PC-9 (cell line): ENCODE measurements at regions not wholly inside any gene's neighbourhood (a gene's known extent, or its start where the extent isn't known, plus 50 kb on each side); places are given as distances from the start of the nearest gene placed in this dataset.
"Not testable (repeated sequence)": the region's sequence is repeated elsewhere in the genome, so short reads cannot be mapped to it uniquely, and the experiment has no call there.

Experiments
- BruUV-seq: library from RNA; stranded (reverse); fragments of 400-500 nt; replicated peaks from 2 replicates; lab custom pipeline; 2021; lab: Mats Ljungman, UMichigan
- CTCF ChIA-PET: fragments of 300-600 bp; sonication (Branson Sonifier 250); formaldehyde crosslinking; loops from one replicate; lab custom pipeline; 2022; ENCODE audit warnings: antibody characterized with exemption; lab: Charles Lee
- POLR2A ChIA-PET: fragments of 300-600 bp; sonication (Branson Sonifier 250); formaldehyde crosslinking; loops from one replicate; lab custom pipeline; 2022; ENCODE audit warnings: antibody characterized with exemption; ENCODE audit not compliant: unreplicated experiment; lab: Charles Lee
- DNase-seq, 2 experiments: peaks; one replicate each; pipeline versions ENCODE4 v3.0.0 to v3.0.0-alpha.2; 2015 to 2022; ENCODE audit warnings: mixed read lengths in 1 of 2
- H2AFZ ChIP-seq: fragments of 200-600 bp; sonication (generic); 2 replicates; pipeline ENCODE4 v1.8.1; 2017; ENCODE audit warnings: antibody characterized with exemption
- H3F3A ChIP-seq: fragments of 200-600 bp; sonication (generic); 2 replicates; pipeline ENCODE4 v1.8.1; 2017; ENCODE audit warnings: antibody characterized with exemption, mild to moderate bottlenecking, low read depth; ENCODE audit not compliant: insufficient read depth
- H3K27ac ChIP-seq: fragments of 200-600 bp; sonication (generic); 2 replicates; pipeline ENCODE4 v1.6.1; 2016; ENCODE audit warnings: mixed run types
- H3K27me3 ChIP-seq: fragments of 200-600 bp; sonication (generic); 2 replicates; pipeline ENCODE4 v1.6.1; 2016; ENCODE audit warnings: low read depth, mixed run types; ENCODE audit not compliant: insufficient read depth
- H3K36me3 ChIP-seq: fragments of 200-600 bp; sonication (generic); 2 replicates; pipeline ENCODE4 v1.6.1; 2016; ENCODE audit warnings: low read depth, mixed run types
- H3K4me1 ChIP-seq: fragments of 200-600 bp; sonication (generic); replicated peaks from 2 replicates; pipeline ENCODE4 v1.6.1; 2016; ENCODE audit warnings: mixed run types; ENCODE audit not compliant: insufficient read depth
- H3K4me2 ChIP-seq: fragments of 200-600 bp; sonication (generic); 2 replicates; pipeline ENCODE4 v1.6.1; 2017; ENCODE audit warnings: mixed run types
- H3K4me3 ChIP-seq: fragments of 200-600 bp; sonication (generic); 2 replicates; pipeline ENCODE4 v1.6.1; 2016; ENCODE audit warnings: mixed run types
- H3K79me2 ChIP-seq: fragments of 200-600 bp; sonication (generic); 2 replicates; pipeline ENCODE4 v1.6.1; 2017; ENCODE audit warnings: low read depth, mixed run types
- H3K9me2 ChIP-seq: fragments of 200-600 bp; sonication (generic); 2 replicates; pipeline ENCODE4 v1.8.1; 2017; ENCODE audit warnings: mild to moderate bottlenecking; ENCODE audit not compliant: insufficient read depth
- H3K9me3 ChIP-seq: fragments of 200-600 bp; sonication (generic); 2 replicates; pipeline ENCODE4 v1.8.1; 2016; ENCODE audit warnings: low read depth; ENCODE audit not compliant: insufficient read depth
- H4K20me1 ChIP-seq: fragments of 200-600 bp; sonication (generic); 2 replicates; pipeline ENCODE4 v1.8.1; 2017; ENCODE audit not compliant: insufficient read depth
- EZH2 ChIP-seq: fragments of 200-600 bp; sonication (generic); IDR thresholded peaks from 2 replicates; pipeline ENCODE4 v1.8.0; 2017; ENCODE audit warnings: antibody characterized with exemption, low read depth
- intact Hi-C: fragments of 100-400 bp; cut with micrococcal nuclease; formaldehyde crosslinking; loops from one replicate; pipeline ENCODE4 v1.10.0; 2022; ENCODE audit not compliant: unreplicated experiment
- TF ChIP-seq, protein P1 (sequence below): fragments of 200-600 bp; sonication (generic); conservative IDR thresholded peaks from 2 replicates; pipeline ENCODE4 v1.6.1; 2017; ENCODE audit warnings: mixed run types, antibody characterized with exemption, mild to moderate bottlenecking, moderate library complexity

DNA sequence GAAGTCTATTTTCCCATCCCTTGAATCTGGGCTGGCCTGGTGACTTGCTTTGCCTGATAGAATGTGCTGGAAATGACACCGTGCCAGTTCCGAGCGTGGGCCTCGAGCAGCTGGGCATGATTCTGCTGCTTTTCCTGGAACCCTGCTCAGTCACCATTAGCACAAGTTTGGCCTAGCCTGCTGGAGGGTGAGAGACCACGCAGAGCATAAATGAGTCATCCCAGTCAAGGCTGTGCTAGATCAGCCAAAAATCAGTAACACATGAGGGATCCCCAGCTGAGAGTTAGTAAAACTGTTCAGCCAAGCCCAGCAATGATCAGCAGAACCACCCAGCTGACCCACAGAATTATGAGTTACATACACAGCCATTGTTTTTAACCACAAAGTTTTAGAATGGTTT, 74.8 kb upstream of the TOP1 start:
- Histone ChIP-seq H3K4me2 (no peak overlapping the region), H4K20me1 (no peaks in the 10 kb centered on the region), H3F3A (no peaks in the 10 kb centered on the region), H3K27me3 (peaks cover 55% of the 10 kb centered on the region), H3K9me3 (peaks cover 6% of the 10 kb centered on the region; the same call in 1 of the 2 replicates), H3K4me3 (no peak overlapping the region), H3K79me2 (no peaks in the 10 kb centered on the region), H2AFZ (no peak overlapping the region), H3K27ac (no peak overlapping the region), H3K4me1 (peaks cover 3% of the 10 kb centered on the region), H3K36me3 (no peaks in the 10 kb centered on the region), H3K9me2 (no peaks in the 10 kb centered on the region)
- peak in 1 of 2 experiments; percentile 28 for DNase-seq
- intact Hi-C loops, result no loop called here
- TF ChIP-seq EZH2, result no peak
- TF ChIP-seq, protein P1, sequence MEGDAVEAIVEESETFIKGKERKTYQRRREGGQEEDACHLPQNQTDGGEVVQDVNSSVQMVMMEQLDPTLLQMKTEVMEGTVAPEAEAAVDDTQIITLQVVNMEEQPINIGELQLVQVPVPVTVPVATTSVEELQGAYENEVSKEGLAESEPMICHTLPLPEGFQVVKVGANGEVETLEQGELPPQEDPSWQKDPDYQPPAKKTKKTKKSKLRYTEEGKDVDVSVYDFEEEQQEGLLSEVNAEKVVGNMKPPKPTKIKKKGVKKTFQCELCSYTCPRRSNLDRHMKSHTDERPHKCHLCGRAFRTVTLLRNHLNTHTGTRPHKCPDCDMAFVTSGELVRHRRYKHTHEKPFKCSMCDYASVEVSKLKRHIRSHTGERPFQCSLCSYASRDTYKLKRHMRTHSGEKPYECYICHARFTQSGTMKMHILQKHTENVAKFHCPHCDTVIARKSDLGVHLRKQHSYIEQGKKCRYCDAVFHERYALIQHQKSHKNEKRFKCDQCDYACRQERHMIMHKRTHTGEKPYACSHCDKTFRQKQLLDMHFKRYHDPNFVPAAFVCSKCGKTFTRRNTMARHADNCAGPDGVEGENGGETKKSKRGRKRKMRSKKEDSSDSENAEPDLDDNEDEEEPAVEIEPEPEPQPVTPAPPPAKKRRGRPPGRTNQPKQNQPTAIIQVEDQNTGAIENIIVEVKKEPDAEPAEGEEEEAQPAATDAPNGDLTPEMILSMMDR, result no peak
- CTCF ChIA-PET, result no interaction called here
- POLR2A ChIA-PET, result no interaction called here
- BruUV-seq, result no TSS peak

DNA sequence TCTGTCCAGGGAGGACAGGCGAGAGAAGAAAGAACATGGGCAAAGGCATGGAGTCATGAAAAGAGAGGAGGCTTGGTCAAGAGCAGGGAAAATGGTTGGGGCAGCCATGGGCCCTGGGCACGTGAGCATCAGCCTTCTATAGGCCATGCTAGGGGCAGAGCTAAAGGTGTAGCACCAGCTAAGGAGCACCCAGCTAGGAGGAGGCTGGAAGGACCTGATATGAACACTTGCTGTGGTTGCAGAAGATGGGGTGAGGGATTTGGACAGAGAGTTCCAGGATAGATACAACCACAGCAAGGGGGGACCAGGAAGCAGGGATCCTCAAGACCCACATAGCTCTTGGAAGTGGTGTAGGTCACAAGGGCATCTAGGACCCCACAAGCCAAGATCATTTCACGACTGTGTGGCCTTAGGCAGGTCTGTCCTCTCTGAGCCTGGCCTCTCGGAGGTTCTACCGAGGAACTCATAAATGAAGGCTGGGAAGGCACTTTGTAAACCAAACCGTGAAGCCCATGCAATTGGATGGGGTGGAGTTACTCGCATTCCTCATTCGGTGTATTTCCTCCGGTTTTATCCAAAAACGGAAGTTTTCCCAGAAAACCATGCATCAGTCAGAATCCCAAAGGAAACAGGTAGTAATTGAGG, 74.0 kb upstream of the TOP1 start:
- Histone ChIP-seq H3F3A (no peaks in the 10 kb centered on the region), H3K4me3 (no peak overlapping the region), H3K27me3 (peaks cover 55% of the 10 kb centered on the region), H3K4me1 (no peaks in the 10 kb centered on the region), H2AFZ (no peak overlapping the region), H3K36me3 (no peaks in the 10 kb centered on the region), H3K4me2 (no peak overlapping the region), H3K79me2 (no peaks in the 10 kb centered on the region), H3K9me2 (no peaks in the 10 kb centered on the region), H4K20me1 (no peaks in the 10 kb centered on the region), H3K27ac (no peak overlapping the region), H3K9me3 (peaks cover 6% of the 10 kb centered on the region; the same call in 1 of the 2 replicates)
- BruUV-seq, result no TSS peak
- TF ChIP-seq, protein P1, result no peak
- no peak for TF ChIP-seq EZH2
- DNase-seq, result peak in 1 of 2 experiments; percentile 19
- ChIA-PET CTCF (no interaction called here), POLR2A (no interaction called here)
- intact Hi-C loops, result no loop called here

DNA sequence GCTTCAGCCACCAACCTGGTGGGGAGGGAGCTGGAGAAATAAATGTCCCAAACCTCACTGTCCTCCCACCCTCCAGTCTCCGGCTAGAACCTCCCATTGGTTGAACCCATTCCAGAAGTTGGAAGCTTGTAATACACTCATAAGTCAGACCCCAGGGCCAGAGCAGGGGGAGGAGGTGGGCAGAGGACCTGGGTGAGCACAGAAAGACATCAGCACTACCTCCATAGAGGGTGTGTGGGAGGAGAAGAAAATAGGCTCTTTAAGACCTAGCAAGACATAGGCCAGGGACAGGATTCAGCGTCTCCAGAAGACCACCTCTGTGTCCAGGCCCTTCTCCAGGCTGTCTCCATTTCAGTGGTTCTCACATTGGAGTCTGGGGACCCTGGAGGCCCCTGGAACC, 73.3 kb upstream of the TOP1 start:
- intact Hi-C loops, result no loop called here
- no TSS peak for BruUV-seq

DNA sequence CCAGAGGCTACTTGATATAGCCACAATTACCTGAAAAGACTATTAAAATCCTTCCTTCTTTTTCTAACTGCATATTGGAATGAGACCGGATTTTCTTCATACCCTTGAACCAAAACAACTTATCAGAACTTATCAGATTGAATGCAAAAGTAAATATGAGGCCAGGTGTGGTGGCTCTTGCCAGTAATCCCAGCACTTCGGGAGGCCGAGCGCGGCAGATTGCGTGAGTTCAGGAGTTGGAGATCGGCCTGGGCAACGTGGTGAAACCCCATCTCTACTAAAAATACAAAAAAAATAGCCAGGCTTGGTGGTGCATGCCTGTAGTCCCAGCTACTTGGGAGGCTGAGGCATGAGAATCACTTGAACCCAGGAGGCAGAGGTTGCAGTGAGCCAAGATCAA, 72.8 kb upstream of the TOP1 start:
- peak in 1 of 2 experiments; percentile 22 for DNase-seq
- BruUV-seq, H3K36me3 ChIP-seq, H3K9me3 ChIP-seq, H3K79me2 ChIP-seq, H4K20me1 ChIP-seq, H3K27ac ChIP-seq, H3K9me2 ChIP-seq, CTCF ChIA-PET, POLR2A ChIA-PET, H2AFZ ChIP-seq, H3F3A ChIP-seq, H3K4me3 ChIP-seq, H3K4me1 ChIP-seq, intact Hi-C loops, H3K4me2 ChIP-seq: not testable (repeated sequence)
- peaks cover 52% of the 10 kb centered on the region for H3K27me3 ChIP-seq

More for the DNA sequence above, 73.3 kb upstream of the TOP1 start:
- Histone ChIP-seq H3K27ac (no peak overlapping the region), H2AFZ (no peak overlapping the region), H3K27me3 (peaks cover 55% of the 10 kb centered on the region), H3F3A (no peaks in the 10 kb centered on the region), H3K9me3 (peaks cover 6% of the 10 kb centered on the region; the same call in 1 of the 2 replicates), H3K36me3 (no peaks in the 10 kb centered on the region), H3K4me3 (no peak overlapping the region), H3K9me2 (no peaks in the 10 kb centered on the region), H3K4me2 (no peak overlapping the region), H3K4me1 (no peaks in the 10 kb centered on the region), H3K79me2 (no peaks in the 10 kb centered on the region), H4K20me1 (no peaks in the 10 kb centered on the region)
- DNase-seq, result no peak
- TF ChIP-seq, protein P1, result no peak
- TF ChIP-seq EZH2, result no peak
- POLR2A ChIA-PET, result no interaction called here
- CTCF ChIA-PET, result no interaction called here
